Right lobe of liver (tissue), 4 donors: ENCODE measurements at regions not wholly inside any gene's neighbourhood (a gene's known extent, or its start where the extent isn't known, plus 50 kb on each side); places are given as distances from the start of the nearest gene placed in this dataset.

Experiments used
- POLR2A ChIP-seq: fragments of 450-650 bp; IDR thresholded peaks from one replicate; pipeline ENCODE4 v1.6.1; 2017; ENCODE audit warnings: antibody characterized with exemption, mild to moderate bottlenecking
- TF ChIP-seq, protein P1 (sequence below), 4 donors: fragments of 200-600 bp in 3 of 4; fragments of 450-650 bp in 1 of 4; IDR thresholded peaks; one replicate each; pipeline versions ENCODE4 v1.5.1 to v1.8.0; 2016 to 2022; ENCODE audit warnings: antibody characterized with exemption in 4 of 4, mild to moderate bottlenecking in 2 of 4
- donor health status: DM: no; HTN: no; CAD: no.
- donor health status: DM: no; HTN: no; CAD: no.
- donor health status: DM: no; HTN: yes; CAD: no.

DNA sequence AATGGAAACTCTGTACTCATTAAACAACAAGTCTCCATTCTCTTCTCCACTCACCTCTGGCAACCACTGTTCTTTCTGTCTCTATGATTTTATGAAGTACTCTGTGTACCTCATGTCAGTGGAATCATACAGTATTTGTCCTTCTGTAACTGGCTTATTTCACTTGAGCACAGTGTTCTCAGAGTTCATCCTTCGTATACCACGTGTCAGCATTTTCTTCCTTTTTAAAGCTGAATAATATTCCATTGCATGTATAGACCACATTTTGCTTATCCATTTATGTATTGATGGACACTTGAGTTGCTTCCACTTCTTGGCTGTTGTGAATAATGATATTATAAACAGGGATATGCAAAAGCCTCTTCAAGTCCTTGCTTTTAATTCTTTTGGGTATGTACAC is 333.0 kb upstream of the ZNF32 start:
- TF ChIP-seq, protein P1, sequence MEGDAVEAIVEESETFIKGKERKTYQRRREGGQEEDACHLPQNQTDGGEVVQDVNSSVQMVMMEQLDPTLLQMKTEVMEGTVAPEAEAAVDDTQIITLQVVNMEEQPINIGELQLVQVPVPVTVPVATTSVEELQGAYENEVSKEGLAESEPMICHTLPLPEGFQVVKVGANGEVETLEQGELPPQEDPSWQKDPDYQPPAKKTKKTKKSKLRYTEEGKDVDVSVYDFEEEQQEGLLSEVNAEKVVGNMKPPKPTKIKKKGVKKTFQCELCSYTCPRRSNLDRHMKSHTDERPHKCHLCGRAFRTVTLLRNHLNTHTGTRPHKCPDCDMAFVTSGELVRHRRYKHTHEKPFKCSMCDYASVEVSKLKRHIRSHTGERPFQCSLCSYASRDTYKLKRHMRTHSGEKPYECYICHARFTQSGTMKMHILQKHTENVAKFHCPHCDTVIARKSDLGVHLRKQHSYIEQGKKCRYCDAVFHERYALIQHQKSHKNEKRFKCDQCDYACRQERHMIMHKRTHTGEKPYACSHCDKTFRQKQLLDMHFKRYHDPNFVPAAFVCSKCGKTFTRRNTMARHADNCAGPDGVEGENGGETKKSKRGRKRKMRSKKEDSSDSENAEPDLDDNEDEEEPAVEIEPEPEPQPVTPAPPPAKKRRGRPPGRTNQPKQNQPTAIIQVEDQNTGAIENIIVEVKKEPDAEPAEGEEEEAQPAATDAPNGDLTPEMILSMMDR (IDR thresholded peaks at IDR 0.05): no peak
- no peak for TF ChIP-seq POLR2A
